Gastroesophageal sphincter (tissue), 3 donors: ENCODE measurements at regions not wholly inside any gene's neighbourhood (a gene's known extent, or its start where the extent isn't known, plus 50 kb on each side); places are given as distances from the start of the nearest gene placed in this dataset.

Source experiments
- CTCF ChIP-seq, 4 experiments: fragments of 200-600 bp in 2 of 4; fragments of 450-650 bp in 2 of 4; sonication (generic) in 1 of 4; IDR thresholded peaks; one replicate each; pipeline ENCODE4 v1.5.1; 2017 to 2019; ENCODE audit warnings: antibody characterized with exemption in 4 of 4, mild to moderate bottlenecking in 2 of 4, moderate library complexity in 2 of 4
- POLR2A ChIP-seq, 2 donors: fragments of 450-650 bp; IDR thresholded peaks; one replicate each; pipeline ENCODE4 v1.6.1; 2017; ENCODE audit warnings: antibody characterized with exemption in 2 of 2, mild to moderate bottlenecking in 2 of 2, moderate library complexity in 1 of 2
- POLR2AphosphoS5 ChIP-seq: sonication (generic); formaldehyde crosslinking; IDR thresholded peaks from one replicate; pipeline ENCODE4 v1.6.1; 2017; ENCODE audit warnings: antibody characterized with exemption

GRCh38 chrX:5683996-5684395 lies 544.7 kb downstream of the NLGN4X start:
- TF ChIP-seq CTCF (IDR thresholded peaks at IDR 0.05): no peak
- TF ChIP-seq POLR2A (IDR thresholded peaks at IDR 0.05): no peak
- no peak for TF ChIP-seq POLR2AphosphoS5
